Endothelial cell of umbilical vein (primary cell): ENCODE measurements at regions not wholly inside any gene's neighbourhood (a gene's known extent, or its start where the extent isn't known, plus 50 kb on each side); places are given as distances from the start of the nearest gene placed in this dataset.

Source experiments
- BruUV-seq: library from RNA; stranded (reverse); fragments of 400-500 nt; replicated peaks from 2 replicates; lab custom pipeline; 2021; lab: Mats Ljungman, UMichigan
- CTCF ChIA-PET: fragments of 300-600, 350-600 bp; sonication (Branson Sonifier 250); formaldehyde crosslinking; loops from one replicate; lab custom pipeline; 2021; ENCODE audit warnings: antibody characterized with exemption, inconsistent platforms; lab: Charles Lee
- POLR2A ChIA-PET: fragments of 300-600, 350-600 bp; sonication (Branson Sonifier 250); formaldehyde crosslinking; loops from one replicate; lab custom pipeline; 2021; ENCODE audit warnings: antibody characterized with exemption, inconsistent platforms; lab: Charles Lee
- DNase-seq: peaks from one replicate; pipeline ENCODE4 v3.0.0-alpha.2; 2011; ENCODE audit warnings: low read depth, low spot score
- FAIRE-seq: peaks from 2 replicates; lab custom pipeline; 2011; peaks lifted over from hg19 to GRCh38; lab: Jason Lieb, UNC
- H2AFZ ChIP-seq: 2 replicates; pipeline ENCODE4 v1.6.0; 2012; ENCODE audit warnings: low read depth, low read length, control low read depth, inconsistent platforms
- H3K27ac ChIP-seq: 2 replicates; pipeline ENCODE4 v1.5.1; 2011; ENCODE audit warnings: low read depth, mild to moderate bottlenecking, control low read depth, low read length, moderate library complexity; ENCODE audit not compliant: insufficient read depth
- H3K27me3 ChIP-seq, 2 experiments: 2 replicates each; pipeline versions ENCODE4 v1.6.0 to v1.6.1; 2011; ENCODE audit warnings: low read length in 2 of 2, mixed read lengths in 1 of 2; ENCODE audit not compliant: control insufficient read depth in 2 of 2, insufficient read depth in 2 of 2
- H3K36me3 ChIP-seq, 2 experiments: 2 replicates in 1 of 2; 3 replicates in 1 of 2; pipeline ENCODE4 v1.5.1; 2011; ENCODE audit warnings: low read length in 2 of 2, mild to moderate bottlenecking in 1 of 2, moderate library complexity in 1 of 2; ENCODE audit not compliant: control insufficient read depth in 2 of 2, insufficient read depth in 2 of 2; ENCODE audit errors: extremely low read depth in 1 of 2
- H3K4me1 ChIP-seq: 3 replicates; pipeline ENCODE4 v1.5.1; 2011; ENCODE audit warnings: mild to moderate bottlenecking, low read length; ENCODE audit not compliant: control insufficient read depth, insufficient read depth; ENCODE audit errors: extremely low read depth
- H3K4me2 ChIP-seq: 2 replicates; pipeline ENCODE4 v1.6.1; 2011; ENCODE audit warnings: low read length, control low read depth, mixed read lengths; ENCODE audit not compliant: insufficient read depth
- H3K4me3 ChIP-seq, 3 experiments: fragments of 200-600 bp in 1 of 3; sonication (generic), shearing (Covaris generic) in 1 of 3; replicated peaks in 1 of 3; 2 replicates each; pipeline ENCODE4 v1.5.1; 2011 to 2016; ENCODE audit warnings: control low read depth in 3 of 3, low read length in 3 of 3, mild to moderate bottlenecking in 2 of 3, inconsistent platforms in 1 of 3, low read depth in 1 of 3, moderate library complexity in 1 of 3; ENCODE audit not compliant: insufficient read depth in 1 of 3
- H3K79me2 ChIP-seq: 2 replicates; pipeline ENCODE4 v1.6.0; 2012; ENCODE audit warnings: low read length, inconsistent platforms; ENCODE audit not compliant: control insufficient read depth, insufficient read depth
- H3K9ac ChIP-seq: replicated peaks from 2 replicates; pipeline ENCODE3; 2011; ENCODE audit warnings: low read length, control low read depth; ENCODE audit not compliant: insufficient read depth; ENCODE audit errors: extremely low read depth
- H3K9me1 ChIP-seq: replicated peaks from 3 replicates; pipeline ENCODE4 v1.6.0; 2011; ENCODE audit warnings: mild to moderate bottlenecking, low read length; ENCODE audit not compliant: control insufficient read depth, insufficient read depth; ENCODE audit errors: extremely low read depth
- H3K9me3 ChIP-seq: replicated peaks from 2 replicates; pipeline ENCODE4 v1.5.1; 2012; ENCODE audit warnings: low read length, inconsistent platforms; ENCODE audit not compliant: control insufficient read depth, insufficient read depth
- H4K20me1 ChIP-seq: replicated peaks from 2 replicates; pipeline ENCODE3; 2011; ENCODE audit warnings: mild to moderate bottlenecking, low read length; ENCODE audit not compliant: control insufficient read depth, insufficient read depth; ENCODE audit errors: extremely low read depth
- CTCF ChIP-seq, 2 donors: IDR thresholded peaks; 1 replicate in 1 of 2; 2 replicates in 1 of 2; pipeline ENCODE4 v1.5.1; 2011; ENCODE audit warnings: low read length in 2 of 2, mild to moderate bottlenecking in 2 of 2, moderate library complexity in 2 of 2, control low read depth in 1 of 2, inconsistent platforms in 1 of 2, low read depth in 1 of 2; ENCODE audit not compliant: insufficient read depth in 1 of 2; ENCODE audit errors: extremely low read depth in 1 of 2
- EZH2 ChIP-seq: IDR thresholded peaks from 2 replicates; pipeline ENCODE4 v1.6.1; 2012; ENCODE audit warnings: borderline replicate concordance, low read depth, mild to moderate bottlenecking, moderate library complexity, low read length, inconsistent platforms; ENCODE audit not compliant: severe bottlenecking
- FOS ChIP-seq: IDR thresholded peaks from 2 replicates; pipeline ENCODE4 v1.6.1; 2011; ENCODE audit warnings: mild to moderate bottlenecking, low read length, moderate library complexity, borderline replicate concordance; ENCODE audit not compliant: insufficient read depth
- GATA2 ChIP-seq: IDR thresholded peaks from 2 replicates; pipeline ENCODE4 v1.7.0; 2011; ENCODE audit warnings: low read depth, mild to moderate bottlenecking, moderate library complexity, mixed read lengths, low read length; ENCODE audit not compliant: insufficient read length, insufficient read depth
- JUN ChIP-seq: IDR thresholded peaks from 2 replicates; pipeline ENCODE4 v1.6.1; 2011; ENCODE audit warnings: borderline replicate concordance, low read depth; ENCODE audit not compliant: insufficient read length, insufficient read depth
- MAX ChIP-seq: IDR thresholded peaks from 2 replicates; pipeline ENCODE4 v1.6.1; 2011; ENCODE audit not compliant: insufficient read depth, insufficient read length
- MYC ChIP-seq: IDR thresholded peaks from one replicate; pipeline ENCODE4 v1.6.1; 2011; ENCODE audit warnings: mild to moderate bottlenecking, low read depth, low read length
- POLR2A ChIP-seq: IDR thresholded peaks from 2 replicates; pipeline ENCODE4 v1.6.1; 2012; ENCODE audit warnings: low read depth, mild to moderate bottlenecking, control low read depth, low read length
- POLR2AphosphoS5 ChIP-seq: IDR thresholded peaks from 2 replicates; pipeline ENCODE4 v1.6.1; 2012; ENCODE audit warnings: low read depth, mild to moderate bottlenecking, control low read depth, low read length, moderate library complexity; ENCODE audit not compliant: insufficient read depth
- dilution Hi-C: fragments of 300-500 bp; cut with MboI; formaldehyde crosslinking; loops from one replicate; pipeline ENCODE4 v1.15.0; 2019; ENCODE audit warnings: low sequenced_read_pairs; ENCODE audit not compliant: extremely low pct_ligation_motif_present
- intact Hi-C: fragments of 100-400 bp; cut with micrococcal nuclease; formaldehyde crosslinking; loops from one replicate; pipeline ENCODE4 v1.10.0; 2022

GRCh38 chr11:115958089-115959000, 454.1 kb upstream of the CADM1 start:
- Histone ChIP-seq H3K4me3 (no peak overlapping the region), H3K79me2 (no peaks in the 10 kb centered on the region), H3K36me3 (no peaks in the 10 kb centered on the region), H3K9me1 (no peaks in the 10 kb centered on the region), H4K20me1 (no peaks in the 10 kb centered on the region), H3K9ac (no peak overlapping the region), H3K4me1 (no peaks in the 10 kb centered on the region), H3K27me3 (no peaks in the 10 kb centered on the region), H2AFZ (no peak overlapping the region), H3K27ac (no peak overlapping the region), H3K4me2 (no peak overlapping the region), H3K9me3 (peaks cover 5% of the 10 kb centered on the region)
- TF ChIP-seq POLR2AphosphoS5, result no peak
- no TSS peak for BruUV-seq
- CTCF ChIA-PET, result no interaction called here
- DNase-seq (no peak), FAIRE-seq (no peak)
- POLR2A ChIA-PET, result no interaction called here
- dilution Hi-C loops (no loop called here), intact Hi-C loops (no loop called here)

GRCh38 chr11:115955803-115956202, 451.6 kb upstream of the CADM1 start:
- no peak overlapping the region for H3K27ac ChIP-seq
- ChIA-PET POLR2A (no interaction called here), CTCF (no interaction called here)
- H3K79me2 ChIP-seq, result no peaks in the 10 kb centered on the region
- DNase-seq (no peak), FAIRE-seq (no peak)
- BruUV-seq, result no TSS peak
- intact Hi-C loops (no loop called here), dilution Hi-C loops (no loop called here)
- no peaks in the 10 kb centered on the region for H3K36me3 ChIP-seq
- no peaks in the 10 kb centered on the region for H3K9me1 ChIP-seq
- H2AFZ ChIP-seq, result no peak overlapping the region
- no peaks in the 10 kb centered on the region for H3K27me3 ChIP-seq
- H3K4me1 ChIP-seq, result no peaks in the 10 kb centered on the region
- H4K20me1 ChIP-seq, result no peaks in the 10 kb centered on the region
- no peak overlapping the region for H3K4me3 ChIP-seq
- TF ChIP-seq POLR2A (no peak), GATA2 (no peak), FOS (no peak), JUN (no peak), CTCF (IDR thresholded peaks at IDR 0.05; ENCODE audit: extremely low read depth in 1 of 2, insufficient read depth in 1 of 2, low read depth in 1 of 2, low read length in 2 of 2) (no peak), POLR2AphosphoS5 (no peak), MAX (no peak), EZH2 (no peak), MYC (no peak)
- no peak overlapping the region for H3K4me2 ChIP-seq
- peaks cover 5% of the 10 kb centered on the region for H3K9me3 ChIP-seq
- no peak overlapping the region for H3K9ac ChIP-seq
